DMS 273 treated with DMSO at 0.1 percent for 48 hours (cell line): ENCODE measurements at regions not wholly inside any gene's neighbourhood (a gene's known extent, or its start where the extent isn't known, plus 50 kb on each side); places are given as distances from the start of the nearest gene placed in this dataset.

Experiments
- DNase-seq: peaks from one replicate; lab custom pipeline; 2025; lab: John Stamatoyannopoulos, UW

DNA sequence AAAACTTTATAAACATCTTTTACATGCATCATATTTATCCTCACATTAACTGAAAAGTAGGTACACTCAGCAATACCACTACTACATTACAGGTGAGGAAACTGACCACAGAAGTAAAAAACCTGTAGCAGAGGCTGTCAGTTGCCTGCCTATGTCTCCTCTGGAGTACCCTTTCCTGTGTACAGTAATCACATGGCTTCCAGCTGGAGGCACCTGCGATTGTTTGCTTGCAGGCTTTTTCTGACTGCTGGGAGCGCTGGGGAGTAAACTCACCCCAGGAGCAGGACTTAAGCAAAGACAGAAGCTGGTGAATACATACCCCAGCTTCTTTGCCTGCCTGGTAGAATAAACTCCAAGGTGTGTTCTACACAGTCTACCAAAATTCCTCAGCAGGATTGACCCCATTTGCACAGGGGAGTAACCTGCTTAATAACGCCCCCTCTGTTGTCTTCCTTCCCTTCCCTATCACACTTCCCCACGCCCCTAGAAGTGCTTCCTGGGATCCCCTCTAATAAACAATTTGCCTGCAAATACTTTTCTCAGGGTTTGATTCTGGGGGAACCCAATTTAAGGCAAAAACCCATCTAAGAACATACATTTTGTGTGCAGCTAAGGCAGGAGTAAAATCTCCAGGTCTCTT is 138.9 kb downstream of the PTH2R start:
- no peak for DNase-seq

DNA sequence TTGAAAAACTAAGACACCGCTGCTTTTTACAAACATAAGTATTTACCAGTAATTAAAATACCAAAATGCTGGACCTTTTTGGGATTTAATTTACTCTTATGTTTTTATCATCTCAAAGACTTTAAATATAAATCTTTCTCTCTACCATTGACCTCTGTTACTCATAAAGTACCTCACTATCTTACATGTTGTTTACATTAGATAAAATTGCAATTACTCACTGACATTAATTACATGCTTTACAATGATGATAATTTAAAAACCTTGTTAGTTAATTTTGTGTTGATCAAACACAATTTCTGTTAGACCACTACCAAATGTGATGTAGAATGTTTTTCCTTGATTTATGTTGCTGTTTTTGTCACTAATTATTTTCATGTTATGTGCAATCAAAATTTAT is 139.5 kb downstream of the PTH2R start:
- DNase-seq: no peak

DNA sequence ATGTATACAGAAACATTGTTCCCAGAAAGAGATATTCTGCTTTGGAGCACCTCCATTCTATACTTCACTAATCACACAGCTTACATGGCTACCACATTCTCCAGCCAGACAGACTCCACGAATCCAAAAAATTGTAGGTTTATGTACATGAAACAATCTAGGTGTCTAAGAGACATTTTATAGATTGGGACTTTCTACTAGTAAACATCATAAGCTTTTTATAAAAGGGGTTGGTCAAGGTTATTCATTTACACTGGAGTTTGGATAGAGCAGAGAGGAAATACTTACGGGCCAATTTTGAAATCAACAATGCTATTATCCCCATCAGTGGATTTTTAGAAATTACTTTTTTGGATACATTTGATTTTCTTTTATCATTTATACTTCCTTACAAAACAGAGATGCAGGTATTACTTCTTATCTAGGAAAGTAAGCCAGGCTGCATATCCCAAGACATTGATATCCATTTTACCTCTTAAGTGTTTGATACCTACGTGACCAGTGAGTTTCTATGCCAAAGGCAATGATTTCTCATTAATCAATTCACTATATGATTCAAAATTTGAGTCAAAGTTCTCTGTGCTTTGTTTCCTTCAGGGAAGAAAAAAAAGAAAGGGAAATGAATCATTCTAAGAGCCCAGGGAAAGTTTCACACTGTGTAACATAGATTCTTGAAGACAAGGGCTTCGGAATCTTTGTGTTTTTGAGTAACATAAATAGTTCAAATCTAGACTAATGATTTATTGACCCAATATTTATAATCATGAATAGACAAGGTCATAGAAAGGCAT is 140.5 kb downstream of the PTH2R start:
- no peak for DNase-seq

DNA sequence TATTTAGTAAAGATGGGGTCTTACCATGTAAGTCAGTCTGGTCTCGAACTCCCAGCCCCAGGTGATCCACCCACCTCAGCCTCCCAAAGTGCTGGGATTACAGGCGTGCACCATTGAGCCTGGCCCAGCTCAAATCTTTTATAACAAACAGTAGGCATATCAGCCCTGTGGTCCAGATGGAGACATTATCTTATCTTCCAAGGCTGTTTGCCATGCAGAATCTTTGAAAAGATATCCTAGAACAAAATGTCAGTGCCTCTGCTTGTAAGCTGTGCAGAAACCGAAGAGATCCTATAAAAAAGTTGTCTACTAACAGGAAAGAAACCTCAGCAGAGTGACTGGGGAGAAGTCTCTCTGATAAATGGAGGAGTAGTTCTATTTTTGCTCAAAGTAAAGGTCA is 142.1 kb downstream of the PTH2R start:
- DNase-seq: no peak

DNA sequence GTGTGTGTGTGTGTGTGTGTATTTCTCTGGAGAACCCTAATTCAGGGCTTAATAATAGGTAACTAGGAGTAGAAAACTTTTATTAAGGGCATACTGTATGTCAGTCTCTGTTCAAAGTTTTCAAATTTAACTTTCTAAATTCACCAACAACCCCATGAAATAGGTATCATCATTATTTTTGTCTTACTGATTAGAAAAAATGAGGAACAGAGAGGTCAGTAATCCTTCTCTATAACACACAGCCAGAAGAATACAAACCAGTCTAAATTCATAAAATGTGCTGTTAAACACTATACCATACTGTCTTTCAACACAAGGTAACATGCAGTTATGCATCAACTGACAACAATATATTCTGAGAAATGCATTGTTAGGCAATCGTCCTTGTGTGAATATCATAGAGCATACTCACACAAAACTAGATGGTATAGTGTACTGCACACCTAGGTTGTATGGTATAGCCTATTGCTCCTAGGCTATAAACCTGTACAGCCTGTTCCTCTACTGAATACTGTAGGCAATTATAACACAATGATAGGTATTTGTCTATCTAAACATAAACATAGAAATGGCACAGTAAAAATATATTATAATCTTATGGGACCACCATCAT is 143.1 kb downstream of the PTH2R start:
- DNase-seq: no peak

DNA sequence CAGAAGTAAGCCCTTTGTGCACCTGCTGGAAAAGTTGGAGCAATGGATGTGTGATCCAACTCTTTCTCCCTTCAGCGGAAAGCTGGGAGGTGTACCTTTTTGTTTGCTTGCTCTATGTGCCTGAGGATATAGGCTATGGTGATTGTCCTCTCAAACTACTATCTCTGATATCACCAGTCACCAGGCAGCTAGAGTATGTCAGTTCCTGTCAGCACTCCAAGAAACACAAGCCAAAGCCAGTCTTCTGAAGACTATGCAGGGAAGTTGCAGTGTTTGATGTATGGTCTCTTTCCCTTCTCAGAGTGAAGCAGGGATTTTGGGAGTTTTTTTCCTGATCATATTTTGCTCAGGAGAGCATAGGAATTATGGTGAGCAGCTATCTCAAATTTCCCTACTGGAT is 146.4 kb downstream of the PTH2R start:
- DNase-seq: no peak

DNA sequence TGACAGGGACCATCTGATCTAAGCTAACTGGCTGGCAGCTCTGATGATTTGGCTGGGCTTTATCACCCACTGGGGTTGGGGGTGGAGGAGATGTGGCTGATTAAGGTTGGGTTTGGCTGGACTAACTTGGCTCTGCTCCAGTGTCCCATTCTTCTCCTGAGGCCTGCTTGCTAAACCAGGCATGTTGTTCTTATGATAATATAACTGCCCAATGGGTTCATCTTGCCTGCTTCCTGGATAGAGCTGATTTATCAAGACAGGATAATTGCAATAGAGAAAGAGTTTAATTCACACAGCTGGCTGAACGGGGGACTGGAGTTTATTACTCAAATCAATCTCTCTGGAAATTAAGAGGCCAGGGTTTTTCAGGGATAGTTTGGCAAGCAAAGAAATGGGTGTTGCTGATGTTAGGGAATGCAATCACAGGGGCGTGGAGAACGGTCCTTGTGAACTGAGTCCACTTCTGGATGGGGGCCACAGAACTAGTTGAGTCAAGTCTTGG is 150.4 kb downstream of the PTH2R start:
- no peak for DNase-seq

DNA sequence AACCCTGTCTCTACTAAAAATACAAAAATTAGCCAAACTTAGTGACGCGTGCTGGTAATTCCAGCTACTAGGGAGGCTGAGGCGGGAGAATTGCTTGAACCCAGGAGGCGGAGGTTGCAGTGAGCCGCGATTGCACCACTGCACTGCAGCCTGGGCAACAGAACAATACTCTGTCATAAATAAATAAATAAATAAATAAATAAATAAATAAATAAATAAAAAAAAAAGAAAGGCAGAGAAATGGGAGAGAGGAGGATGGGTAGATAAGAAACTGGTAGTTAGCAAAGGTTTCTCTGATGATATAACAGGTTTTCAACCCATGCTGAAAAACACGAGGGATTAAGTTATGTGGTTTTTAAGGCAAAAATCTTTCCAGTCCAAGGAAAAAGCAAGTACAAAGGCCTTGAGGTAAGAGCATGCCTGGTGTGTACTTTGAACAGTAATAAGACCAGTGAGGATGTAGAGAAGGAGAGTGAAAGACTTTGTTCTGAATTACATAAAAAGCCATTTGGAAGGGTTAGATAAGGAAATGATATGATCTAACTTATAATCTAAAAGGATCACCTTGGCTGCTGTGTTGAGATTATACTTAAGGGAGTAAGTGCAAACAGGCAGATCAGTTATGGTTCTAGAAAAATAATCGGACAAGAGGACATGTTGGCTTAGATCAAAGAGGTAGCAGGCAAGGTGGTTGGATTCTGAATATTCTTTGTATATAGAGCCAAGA is 159.3 kb downstream of the PTH2R start:
- no peak for DNase-seq

DNA sequence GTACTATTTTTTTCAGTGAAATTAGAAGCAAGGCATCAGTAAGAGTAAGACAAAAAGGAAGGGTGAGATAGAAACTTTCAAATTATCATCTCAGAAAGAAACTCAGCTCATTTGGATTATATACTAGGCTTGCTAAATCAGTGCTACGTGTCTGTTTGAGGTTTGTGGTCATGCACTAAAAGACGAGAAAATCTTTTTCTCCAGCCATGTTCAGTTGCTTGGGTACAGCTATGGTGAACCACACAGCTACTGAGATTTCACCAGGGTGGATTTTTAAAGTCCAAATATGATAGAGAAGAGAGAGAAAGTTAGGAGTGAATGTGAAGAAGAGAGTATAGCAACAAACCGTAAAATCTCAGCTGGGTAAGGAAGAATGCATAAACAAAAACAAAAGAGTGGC is 161.6 kb downstream of the PTH2R start:
- DNase-seq: no peak

DNA sequence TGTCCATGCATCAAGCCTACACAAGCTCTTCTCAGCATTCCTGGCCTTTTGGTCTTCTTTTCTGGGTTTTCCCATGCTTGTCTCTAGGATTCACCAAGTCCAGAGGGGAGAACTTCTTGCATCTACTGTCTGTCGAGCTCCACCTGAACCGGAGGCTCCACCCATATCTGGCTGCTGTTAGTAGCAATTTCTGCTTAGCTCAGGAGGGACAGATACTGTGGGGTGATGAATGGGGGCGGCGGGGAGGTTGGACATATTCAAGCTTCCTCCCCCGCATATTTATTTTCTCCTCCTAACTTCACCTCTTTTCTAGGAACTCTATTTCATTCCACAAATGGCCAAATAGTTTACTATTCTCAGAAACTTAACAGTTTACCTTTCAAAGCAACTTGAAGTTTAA is 163.5 kb downstream of the PTH2R start:
- no peak for DNase-seq

DNA sequence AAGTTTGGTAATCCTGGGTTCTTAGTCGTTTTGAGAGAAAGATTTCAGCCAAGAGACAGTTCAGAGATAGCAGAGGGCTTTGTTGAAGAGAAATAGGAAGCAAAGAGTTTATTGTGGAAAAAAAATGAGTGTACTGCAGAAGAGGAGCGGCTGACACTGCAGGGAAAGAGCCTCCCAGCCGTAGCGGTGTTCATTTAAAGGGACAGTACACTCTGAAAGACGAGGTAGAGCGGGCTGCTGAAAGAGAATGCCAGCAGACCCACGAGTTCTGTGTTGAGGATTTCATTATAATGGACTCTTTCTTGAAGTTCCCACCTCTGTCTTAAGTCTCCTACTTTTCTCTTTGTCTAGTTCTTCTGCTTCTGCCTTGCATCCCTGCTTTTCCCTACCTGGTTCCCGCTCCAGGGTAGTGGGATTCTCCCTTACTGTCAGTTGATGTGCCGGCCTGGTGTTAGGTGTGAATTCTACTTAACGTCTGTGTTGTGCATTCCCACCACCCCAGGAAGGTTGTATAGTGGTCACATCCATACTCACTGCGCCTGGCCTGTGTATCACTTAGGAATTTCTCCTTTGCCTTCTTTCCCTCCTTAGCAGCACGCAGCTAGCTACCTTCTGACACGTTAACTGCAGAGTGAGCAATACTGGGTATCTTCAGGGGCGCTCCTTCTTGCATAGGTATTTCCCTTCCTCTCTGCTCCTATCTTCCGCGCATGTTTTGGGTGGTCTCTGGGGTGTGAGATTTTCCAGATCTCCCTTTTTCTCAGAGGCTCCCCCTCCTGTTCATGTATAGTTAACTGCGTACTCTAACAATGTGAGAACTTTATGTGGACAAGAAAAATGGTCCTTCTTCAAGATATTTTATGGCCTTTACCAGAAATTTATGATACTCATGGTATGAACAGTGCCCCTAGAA is 164.5 kb downstream of the PTH2R start:
- DNase-seq: no peak

DNA sequence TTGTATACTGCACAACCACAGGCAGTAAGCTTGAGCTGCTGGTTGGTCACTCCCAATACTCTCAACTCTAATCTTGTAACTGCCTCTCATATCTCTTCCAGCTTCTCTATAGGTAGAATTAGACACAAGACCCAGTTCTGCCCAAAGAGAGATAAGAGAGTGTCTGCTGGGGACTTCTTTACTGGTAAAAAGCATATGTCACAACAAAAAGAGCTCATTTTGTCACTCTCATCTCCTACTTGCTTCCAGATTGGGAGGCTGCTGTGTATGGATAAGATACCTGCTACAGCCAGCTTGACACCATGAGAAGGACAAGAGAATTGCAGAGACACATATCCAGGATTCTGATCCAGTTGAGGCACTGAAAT is 165.2 kb downstream of the PTH2R start:
- DNase-seq: no peak

DNA sequence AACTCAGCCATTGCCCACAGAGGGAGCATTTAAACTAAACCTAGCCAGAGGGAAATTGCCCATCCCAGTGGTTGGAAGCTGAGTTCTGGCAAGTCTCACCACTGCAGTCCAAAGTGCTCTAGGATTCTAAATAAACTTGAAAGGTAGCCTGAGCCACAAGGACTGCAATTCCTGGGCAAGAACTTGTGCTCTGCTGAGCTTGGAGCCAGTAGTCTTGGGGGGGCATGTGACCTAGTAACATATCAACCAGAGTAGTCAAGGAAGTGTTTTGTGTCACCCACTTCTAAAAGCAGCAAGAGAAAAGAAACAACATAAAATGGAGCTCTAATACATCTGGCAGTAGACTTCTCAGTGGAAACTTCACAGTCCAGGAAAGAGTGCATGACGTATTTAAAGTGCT is 167.0 kb downstream of the PTH2R start:
- DNase-seq: no peak

DNA sequence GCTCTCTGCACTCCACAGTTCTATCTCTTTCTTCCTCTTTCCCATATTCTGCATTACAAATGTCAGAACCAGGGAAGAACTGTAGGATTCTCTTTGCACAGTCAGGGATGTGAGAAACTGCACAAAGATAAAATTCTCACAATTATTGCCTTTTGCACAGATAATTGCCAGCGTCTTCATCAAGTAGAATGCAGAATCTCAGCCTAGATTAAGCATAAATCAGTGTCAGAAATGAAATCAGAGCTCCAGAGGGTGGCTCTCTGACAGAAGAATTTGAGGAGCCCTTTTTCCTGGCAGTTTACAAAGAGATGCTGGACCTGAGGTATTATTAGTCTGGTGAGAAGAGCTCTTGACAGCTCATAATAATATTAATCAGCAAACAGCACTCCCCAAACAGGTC is 173.1 kb downstream of the PTH2R start:
- DNase-seq: no peak

DNA sequence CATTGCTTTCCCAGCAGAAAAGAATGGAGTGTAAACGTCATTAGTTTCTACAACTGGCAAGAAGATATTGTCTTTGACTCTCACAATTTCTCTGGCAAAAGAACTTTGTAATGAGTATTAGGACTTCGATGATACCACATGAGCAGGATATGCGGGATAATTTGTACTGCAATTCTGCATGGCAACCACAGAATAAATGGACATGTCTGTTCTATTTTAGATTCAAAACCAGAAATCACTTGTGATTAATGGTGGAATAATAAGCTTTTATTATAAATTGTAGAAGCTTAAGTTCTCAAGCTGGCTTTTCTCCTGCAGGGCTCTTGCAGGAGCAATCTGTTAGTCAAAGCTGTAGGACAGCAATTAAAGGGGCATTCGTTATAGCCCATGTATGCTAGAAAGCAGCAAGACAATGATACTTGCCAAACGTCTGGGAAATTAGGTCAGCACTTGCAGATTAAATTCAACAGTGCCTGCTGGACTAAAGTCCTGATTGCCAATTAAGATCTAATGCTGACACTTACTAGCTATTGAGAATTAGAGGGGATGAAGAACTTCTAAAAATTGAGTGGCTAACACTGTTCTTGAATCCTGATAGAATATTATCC is 177.9 kb downstream of the PTH2R start:
- no peak for DNase-seq

DNA sequence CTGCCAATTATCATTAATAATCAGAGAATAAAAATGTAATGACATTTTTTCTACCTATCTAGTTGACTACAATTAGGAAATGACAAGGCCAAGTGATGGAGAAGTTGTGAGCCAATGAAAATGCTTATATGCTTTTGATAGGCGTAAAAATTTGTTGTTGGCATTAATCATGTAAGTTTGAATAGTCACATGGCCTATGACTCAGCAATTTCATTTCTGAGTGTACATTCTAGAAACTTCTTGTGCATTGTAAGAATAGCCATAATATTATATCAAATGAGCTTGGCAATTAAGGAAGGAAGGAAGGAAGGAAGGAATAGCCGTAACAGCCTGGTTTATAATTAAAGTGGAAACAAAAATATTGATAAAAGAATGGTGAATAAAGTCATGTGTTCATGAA is 179.9 kb downstream of the PTH2R start:
- no peak for DNase-seq

DNA sequence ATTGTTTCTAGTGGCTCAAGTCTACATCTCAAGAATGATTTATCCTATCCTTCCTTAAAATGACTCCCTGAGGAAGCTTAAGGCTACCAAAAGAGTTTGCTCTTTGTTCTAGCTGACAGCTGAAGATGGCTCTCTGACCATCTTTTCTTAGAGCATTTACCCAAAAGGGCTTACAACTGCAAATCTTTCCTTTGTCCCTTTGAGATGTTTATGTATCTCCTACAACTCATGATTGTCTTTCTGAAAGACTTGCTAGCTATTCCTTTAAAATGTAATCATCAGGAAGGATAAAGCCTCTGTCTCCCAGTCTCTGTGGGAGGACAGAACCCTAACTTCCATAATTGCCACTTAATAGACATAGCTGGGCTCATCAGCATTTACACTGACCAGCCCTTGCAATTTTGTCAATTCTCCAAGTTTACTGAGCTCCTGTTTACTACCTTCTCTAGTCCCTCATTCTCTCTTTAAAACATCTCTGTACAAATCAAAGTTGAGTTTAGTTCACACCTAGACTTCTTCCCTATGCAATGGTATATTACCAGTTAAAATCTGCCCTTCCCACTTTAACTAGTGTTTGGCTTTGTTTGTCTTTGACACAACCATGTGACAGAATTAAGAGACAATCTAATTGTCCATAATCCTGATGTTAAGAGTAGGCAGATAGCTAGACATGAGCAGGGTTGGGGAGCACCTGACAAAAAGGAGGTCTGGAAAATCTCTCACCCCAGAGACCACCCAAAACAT is 188.2 kb downstream of the PTH2R start:
- DNase-seq: no peak

DNA sequence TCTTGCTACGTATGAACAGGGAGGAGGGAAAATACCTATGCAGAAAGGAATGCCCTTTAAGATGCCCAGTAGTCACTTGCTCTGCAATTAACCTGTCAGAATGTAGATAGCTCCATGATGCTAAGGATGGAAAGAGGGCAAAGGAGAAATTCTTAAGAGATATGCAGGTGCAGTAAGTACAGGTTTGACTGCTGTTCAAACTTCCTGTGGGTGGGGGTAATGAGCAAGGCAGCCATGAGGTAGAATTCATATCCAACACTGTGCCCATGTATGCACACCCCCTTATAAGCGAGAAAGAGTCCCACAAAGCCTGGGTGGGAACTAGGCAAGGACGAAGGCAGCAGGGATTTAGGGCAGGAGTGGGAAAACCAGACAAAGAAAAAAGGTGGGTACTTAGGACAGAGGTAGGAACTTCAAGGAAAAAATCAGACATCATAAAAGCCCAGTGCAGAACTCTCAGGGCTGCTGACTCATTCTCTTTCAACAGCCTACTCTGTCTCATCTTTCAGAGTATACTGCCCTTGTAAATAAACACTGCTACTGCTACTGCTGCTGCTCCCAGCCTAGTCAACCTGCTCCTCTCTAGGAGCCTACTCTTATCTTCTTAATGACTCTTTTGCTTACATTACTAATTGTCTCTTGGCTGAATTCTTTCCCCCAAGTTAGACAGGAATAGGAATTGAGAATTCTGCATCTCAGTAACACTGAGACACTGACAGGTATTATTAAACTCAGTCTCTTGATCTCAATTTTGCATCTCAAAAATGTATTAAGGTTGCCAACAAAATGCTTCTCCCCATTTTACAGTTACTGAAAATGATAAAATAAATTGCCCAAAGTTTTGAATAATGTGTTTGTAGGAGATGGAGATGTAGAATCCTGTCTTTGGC is 189.0 kb downstream of the PTH2R start:
- no peak for DNase-seq

DNA sequence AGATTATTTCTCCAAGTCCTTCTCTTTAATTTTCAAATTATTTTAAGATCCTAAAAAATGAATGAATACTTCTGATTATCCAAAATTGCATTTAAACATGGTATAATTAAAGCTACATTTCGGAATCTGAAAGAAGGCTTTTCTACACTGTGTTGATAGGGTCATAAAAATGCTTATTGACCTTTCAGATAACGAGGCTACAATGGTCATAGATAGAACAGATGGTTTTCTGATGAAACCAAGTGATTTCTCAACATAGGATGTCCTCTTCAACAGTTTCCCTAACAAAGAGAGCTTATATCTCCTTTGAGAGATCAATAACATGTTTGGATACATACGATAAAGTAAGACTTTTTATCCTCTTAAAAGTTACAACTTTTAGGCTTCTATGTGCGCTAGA is 201.1 kb downstream of the PTH2R start:
- peak; percentile 26 for DNase-seq
